Neutrophil (primary cell): ENCODE measurements at regions not wholly inside any gene's neighbourhood (a gene's known extent, or its start where the extent isn't known, plus 50 kb on each side); places are given as distances from the start of the nearest gene placed in this dataset.

ENCODE experiments used
- H3K27ac ChIP-seq: fragments of 200-600 bp; sonication (generic); 2 replicates; pipeline ENCODE4 v1.5.1; 2016; ENCODE audit warnings: mild to moderate bottlenecking, moderate library complexity
- H3K27me3 ChIP-seq: fragments of 200-600 bp; sonication (generic); 2 replicates; pipeline ENCODE4 v1.6.0; 2016; ENCODE audit warnings: mild to moderate bottlenecking
- H3K36me3 ChIP-seq: fragments of 200-600 bp; sonication (generic); 2 replicates; pipeline ENCODE4 v1.5.1; 2017
- H3K4me1 ChIP-seq, 2 experiments: fragments of 200-600 bp in 1 of 2; sonication (generic) in 1 of 2; 1 replicate in 1 of 2; 2 replicates in 1 of 2; pipeline versions ENCODE4 v1.5.1 to v1.6.1; 2013 to 2016; ENCODE audit warnings: low read depth in 1 of 2, low read length in 1 of 2, mild to moderate bottlenecking in 1 of 2, moderate library complexity in 1 of 2; ENCODE audit not compliant: control insufficient read depth in 1 of 2, insufficient read depth in 1 of 2
- H3K4me3 ChIP-seq, 2 experiments: fragments of 200-600 bp in 1 of 2; sonication (generic) in 1 of 2; 1 replicate in 1 of 2; 2 replicates in 1 of 2; pipeline ENCODE4 v1.5.1; 2013 to 2016; ENCODE audit warnings: low read depth in 1 of 2, low read length in 1 of 2, mild to moderate bottlenecking in 1 of 2, moderate library complexity in 1 of 2
- H3K9me3 ChIP-seq: fragments of 200-600 bp; sonication (generic); 2 replicates; pipeline ENCODE4 v1.5.1; 2016
- TF ChIP-seq, protein P1 (sequence below): fragments of 200-600 bp; sonication (generic); IDR thresholded peaks from 2 replicates; pipeline ENCODE4 v1.5.1; 2016; ENCODE audit warnings: antibody characterized with exemption

DNA sequence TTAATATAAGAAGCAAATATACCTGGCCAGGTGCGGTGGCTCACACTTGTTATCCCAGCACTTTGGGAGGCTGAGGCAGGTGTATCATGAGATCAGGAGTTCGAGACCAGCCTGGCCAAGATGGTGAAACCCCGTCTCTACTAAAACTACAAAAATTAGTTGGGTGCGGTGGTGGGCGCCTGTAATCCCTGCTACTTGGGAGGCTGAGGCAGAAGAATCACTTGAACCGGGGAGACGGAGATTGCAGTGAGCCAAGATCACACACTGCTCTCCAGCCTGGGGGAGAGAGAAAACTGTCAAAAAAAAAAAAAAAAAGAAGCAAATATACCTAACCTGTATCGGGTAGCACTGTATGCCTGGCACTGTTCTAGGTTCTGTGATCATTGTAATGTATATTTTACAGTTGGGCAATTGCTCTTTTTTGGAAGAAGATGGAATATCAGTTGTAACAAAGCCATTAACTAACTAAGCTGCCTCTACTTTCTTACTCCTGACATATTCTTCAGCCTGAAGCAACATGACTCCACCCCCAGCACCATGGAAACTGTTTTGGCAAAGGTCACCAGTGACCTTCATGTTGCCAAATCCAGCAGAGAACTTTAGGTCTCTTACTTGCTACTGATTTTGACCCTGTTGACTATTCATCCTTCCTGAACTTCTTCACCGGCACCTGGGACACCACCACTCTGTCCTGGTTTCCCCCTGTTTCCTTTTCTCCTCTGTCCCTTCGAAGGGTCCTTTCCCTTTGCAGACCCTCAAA, 203.8 kb downstream of the RPLP1 start:
- no peak overlapping the region for H3K27ac ChIP-seq
- no peaks in the 10 kb centered on the region for H3K36me3 ChIP-seq
- no peaks in the 10 kb centered on the region for H3K9me3 ChIP-seq
- TF ChIP-seq, protein P1, sequence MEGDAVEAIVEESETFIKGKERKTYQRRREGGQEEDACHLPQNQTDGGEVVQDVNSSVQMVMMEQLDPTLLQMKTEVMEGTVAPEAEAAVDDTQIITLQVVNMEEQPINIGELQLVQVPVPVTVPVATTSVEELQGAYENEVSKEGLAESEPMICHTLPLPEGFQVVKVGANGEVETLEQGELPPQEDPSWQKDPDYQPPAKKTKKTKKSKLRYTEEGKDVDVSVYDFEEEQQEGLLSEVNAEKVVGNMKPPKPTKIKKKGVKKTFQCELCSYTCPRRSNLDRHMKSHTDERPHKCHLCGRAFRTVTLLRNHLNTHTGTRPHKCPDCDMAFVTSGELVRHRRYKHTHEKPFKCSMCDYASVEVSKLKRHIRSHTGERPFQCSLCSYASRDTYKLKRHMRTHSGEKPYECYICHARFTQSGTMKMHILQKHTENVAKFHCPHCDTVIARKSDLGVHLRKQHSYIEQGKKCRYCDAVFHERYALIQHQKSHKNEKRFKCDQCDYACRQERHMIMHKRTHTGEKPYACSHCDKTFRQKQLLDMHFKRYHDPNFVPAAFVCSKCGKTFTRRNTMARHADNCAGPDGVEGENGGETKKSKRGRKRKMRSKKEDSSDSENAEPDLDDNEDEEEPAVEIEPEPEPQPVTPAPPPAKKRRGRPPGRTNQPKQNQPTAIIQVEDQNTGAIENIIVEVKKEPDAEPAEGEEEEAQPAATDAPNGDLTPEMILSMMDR = no peak
- peaks cover 36 to 38% of the 10 kb centered on the region in 2 experiments for H3K4me1 ChIP-seq
- H3K27me3 ChIP-seq = peaks cover 38% of the 10 kb centered on the region
- no peak overlapping the region for H3K4me3 ChIP-seq

DNA sequence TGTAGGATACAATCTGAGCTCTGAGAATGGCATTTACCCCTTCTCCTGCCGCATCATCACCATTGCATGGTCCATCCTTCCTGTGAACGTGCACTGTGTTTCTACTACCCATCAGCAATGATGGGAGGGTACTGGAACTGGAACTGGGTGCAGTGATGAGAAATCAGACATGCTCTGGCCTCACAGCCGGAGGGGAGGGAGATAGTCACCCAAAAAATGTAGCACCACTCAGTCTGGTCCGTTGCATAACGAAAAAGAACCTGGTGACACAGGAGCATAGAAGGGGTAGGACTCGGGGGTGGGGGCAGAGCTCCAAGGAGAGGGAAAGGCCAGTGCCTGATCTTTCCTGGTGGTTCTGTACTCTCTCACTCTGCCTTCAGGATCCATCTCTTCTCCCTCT, 205.0 kb downstream of the RPLP1 start:
- Histone ChIP-seq H3K27me3 (peaks cover 38% of the 10 kb centered on the region), H3K4me3 (no peak overlapping the region), H3K27ac (no peak overlapping the region), H3K36me3 (no peaks in the 10 kb centered on the region), H3K4me1 (peaks cover 27 to 30% of the 10 kb centered on the region in 2 experiments), H3K9me3 (no peaks in the 10 kb centered on the region)
- TF ChIP-seq, protein P1 = no peak

DNA sequence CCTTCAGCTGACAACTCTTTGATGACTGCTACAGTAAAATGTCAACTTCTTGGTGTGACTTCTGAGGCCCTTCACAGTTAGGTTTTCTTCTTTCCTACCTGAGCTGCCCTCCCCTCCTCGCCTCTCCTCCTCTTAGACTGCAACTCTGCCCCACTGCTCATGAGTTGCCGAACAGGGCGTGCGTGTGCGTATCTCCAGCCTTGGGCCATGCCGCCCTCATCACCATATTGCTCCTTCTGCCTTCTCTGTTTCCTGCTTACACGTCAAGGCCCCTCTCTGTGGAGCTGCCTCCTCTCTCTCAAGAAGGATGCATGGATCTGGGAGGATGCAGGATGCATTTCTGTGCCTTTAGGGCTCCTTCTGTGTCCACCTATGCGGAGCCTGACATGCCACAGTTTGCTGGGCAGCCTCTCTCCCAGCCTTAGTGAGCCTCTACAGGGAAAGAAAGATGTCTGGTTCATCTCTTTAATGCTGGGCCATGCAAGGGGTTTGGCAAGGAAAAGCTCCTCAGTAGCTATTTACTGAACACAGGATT, 205.9 kb downstream of the RPLP1 start:
- Histone ChIP-seq H3K4me1 (peaks cover 18 to 22% of the 10 kb centered on the region in 2 experiments), H3K27me3 (peaks cover 38% of the 10 kb centered on the region), H3K36me3 (no peaks in the 10 kb centered on the region), H3K27ac (no peak overlapping the region), H3K4me3 (no peak overlapping the region), H3K9me3 (no peaks in the 10 kb centered on the region)
- TF ChIP-seq, protein P1 = no peak

DNA sequence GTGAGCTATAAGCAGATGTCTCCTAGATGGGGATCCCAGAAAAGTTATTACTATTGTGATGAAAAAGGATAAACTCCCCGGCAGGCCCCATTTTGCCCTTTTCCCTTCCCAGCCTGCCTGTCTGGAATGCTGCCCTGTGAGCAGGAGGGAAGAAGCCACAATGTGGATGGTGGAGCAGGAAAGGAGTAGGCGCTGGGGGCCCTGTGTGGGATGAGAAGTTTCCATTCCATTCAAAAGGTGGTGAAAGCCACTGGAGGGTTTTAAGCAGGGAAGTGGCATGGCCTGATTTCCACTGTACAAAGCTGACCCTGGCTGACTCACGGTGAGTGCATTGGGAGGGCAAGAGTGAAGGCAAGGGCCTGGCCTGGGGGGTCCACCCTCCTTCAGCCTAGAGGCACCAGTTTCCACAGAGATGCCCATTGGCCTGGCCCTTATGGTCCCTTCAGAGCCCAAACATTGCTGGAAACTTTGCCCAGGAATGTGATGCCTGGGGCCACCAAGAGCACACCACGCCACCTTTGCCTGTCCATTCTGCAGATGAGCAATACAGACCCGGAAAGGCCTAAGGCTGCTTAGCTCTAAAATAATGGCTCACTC, 206.9 kb downstream of the RPLP1 start:
- Histone ChIP-seq H3K27me3 (peaks cover 42% of the 10 kb centered on the region), H3K27ac (no peak overlapping the region), H3K4me1 (peaks cover 15% of the 10 kb centered on the region in 2 experiments), H3K9me3 (no peaks in the 10 kb centered on the region), H3K4me3 (no peak overlapping the region), H3K36me3 (no peaks in the 10 kb centered on the region)
- TF ChIP-seq, protein P1 = no peak

DNA sequence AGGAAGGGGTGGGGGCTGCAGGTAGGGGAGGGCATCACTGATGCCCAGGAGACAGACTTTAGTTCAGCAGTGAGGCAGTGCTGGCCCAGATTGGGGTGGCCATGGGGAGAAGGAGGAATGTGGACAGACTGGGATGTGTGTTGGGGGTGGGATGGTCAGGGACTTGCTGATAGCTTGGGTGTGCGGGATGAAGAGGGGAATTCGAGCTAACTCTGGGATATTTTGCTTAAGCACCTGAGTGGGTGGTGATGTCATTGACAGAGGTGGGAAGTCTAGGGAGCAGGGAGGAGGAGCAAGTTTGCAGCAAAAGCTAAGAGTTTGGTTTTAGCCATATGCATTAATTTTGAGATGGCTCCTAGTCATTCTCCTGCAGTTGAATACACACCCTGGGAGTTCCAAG, 207.5 kb downstream of the RPLP1 start:
- Histone ChIP-seq H3K4me3 (no peak overlapping the region), H3K36me3 (no peaks in the 10 kb centered on the region), H3K9me3 (no peaks in the 10 kb centered on the region), H3K27ac (peak overlapping the region; percentile 74), H3K4me1 (peaks cover 16 to 18% of the 10 kb centered on the region in 2 experiments), H3K27me3 (peaks cover 42% of the 10 kb centered on the region)
- TF ChIP-seq, protein P1 = no peak
